ENCODE measurements at regions not wholly inside any gene's neighbourhood (a gene's known extent, or its start where the extent isn't known, plus 50 kb on each side); places are given as distances from the start of the nearest gene placed in this dataset.

GRCh38 chr9:3012245-3012644 is 168.3 kb upstream of the PUM3 start:
- Histone ChIP-seq H3K9me2 (no peaks in the 10 kb centered on the region), H3K27me3 (ENCODE audit: insufficient read depth) (no peaks in the 10 kb centered on the region), H3K4me2 (no peak overlapping the region), H3K27ac (ENCODE audit: low read depth in 2 of 2, low read length in 1 of 2) (no peak overlapping the region), H4K20me1 (ENCODE audit: insufficient read depth) (no peaks in the 10 kb centered on the region), H3F3A (replicated peaks; ENCODE audit: insufficient read depth) (no peaks in the 10 kb centered on the region), H3K4me1 (ENCODE audit: control insufficient read depth in 1 of 2, insufficient read depth in 2 of 2, low read depth in 1 of 2, low read length in 1 of 2) (no peaks in the 10 kb centered on the region), H3K79me2 (ENCODE audit: insufficient read depth) (no peaks in the 10 kb centered on the region), H3K9ac (no peak overlapping the region), H2AFZ (ENCODE audit: low read depth) (no peak overlapping the region), H3K9me3 (no peaks in the 10 kb centered on the region), H3K36me3 (replicated peaks in 1 of 2; ENCODE audit: control insufficient read depth in 1 of 2, insufficient read depth in 2 of 2, low read length in 1 of 2) (no peaks in the 10 kb centered on the region), H3K4me3 (ENCODE audit: low read depth in 2 of 2, low read length in 1 of 2) (no peak overlapping the region)
- TF ChIP-seq RXRA (IDR thresholded peaks at IDR 0.05; ENCODE audit: borderline replicate concordance, low read depth) (no peak), CHD2 (IDR thresholded peaks at IDR 0.05; ENCODE audit: low read length, partially characterized antibody) (no peak), TCF12 (IDR thresholded peaks at IDR 0.05) (no peak), YY1 (IDR thresholded peaks at IDR 0.05; ENCODE audit: low read depth) (no peak), EP300 (IDR thresholded peaks at IDR 0.05; ENCODE audit: borderline replicate concordance in 1 of 2, low read depth in 1 of 2, low read length in 1 of 2) (no peak), MEF2A (IDR thresholded peaks at IDR 0.05; ENCODE audit: borderline replicate concordance, low read depth) (no peak), FOSL2 (IDR thresholded peaks at IDR 0.05; ENCODE audit: borderline replicate concordance, low read depth) (no peak), FOXJ3 (CRISPR knock-in tag; IDR thresholded peaks at IDR 0.05) (no peak)
- no peak for DNase-seq
- 53% methylated on average over 6 of the region's 6 CpGs for WGBS (ENCODE audit: low lambda C conversion rate)
- POLR2A ChIA-PET: no interaction called here
- CTCF ChIA-PET: interaction anchor here (1.0 kb wide), 1 partner anchor 154 kb away, joined by 3 read pairs; no protein-coding TSS in a partner anchor

DNA sequence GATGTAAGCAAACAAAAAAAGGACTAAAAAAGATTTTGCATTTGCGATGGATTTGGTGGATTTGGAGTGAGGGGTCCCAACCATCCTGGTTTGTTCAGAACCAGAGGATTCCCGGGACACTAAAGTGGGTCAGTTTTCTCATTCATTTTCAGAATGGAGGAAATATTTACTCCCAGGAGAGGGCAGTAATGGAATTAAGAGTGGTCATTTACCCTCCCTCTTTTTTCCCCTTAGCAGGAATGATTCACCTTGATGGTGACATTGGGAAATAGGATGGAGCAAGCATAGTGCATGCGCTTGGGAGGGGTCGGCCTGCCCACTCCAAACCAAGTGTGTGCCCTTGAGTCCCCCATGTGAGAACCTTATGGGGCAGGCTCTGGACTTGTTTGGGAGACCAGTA is 164.2 kb upstream of the PUM3 start:
- Histone ChIP-seq H3K4me3 (ENCODE audit: low read depth in 2 of 2, low read length in 1 of 2) (no peak overlapping the region), H3K36me3 (replicated peaks in 1 of 2; ENCODE audit: control insufficient read depth in 1 of 2, insufficient read depth in 2 of 2, low read length in 1 of 2) (no peaks in the 10 kb centered on the region), H3K79me2 (ENCODE audit: insufficient read depth) (no peaks in the 10 kb centered on the region), H3K4me1 (ENCODE audit: control insufficient read depth in 1 of 2, insufficient read depth in 2 of 2, low read depth in 1 of 2, low read length in 1 of 2) (no peaks in the 10 kb centered on the region), H3K9ac (no peak overlapping the region), H3K27ac (ENCODE audit: low read depth in 2 of 2, low read length in 1 of 2) (no peak overlapping the region), H2AFZ (ENCODE audit: low read depth) (no peak overlapping the region), H3F3A (replicated peaks; ENCODE audit: insufficient read depth) (no peaks in the 10 kb centered on the region), H3K9me2 (no peaks in the 10 kb centered on the region), H3K4me2 (no peak overlapping the region), H3K9me3 (no peaks in the 10 kb centered on the region), H3K27me3 (ENCODE audit: insufficient read depth) (no peaks in the 10 kb centered on the region), H4K20me1 (ENCODE audit: insufficient read depth) (no peaks in the 10 kb centered on the region)
- CTCF ChIA-PET: no interaction called here
- TF ChIP-seq TAF1 (IDR thresholded peaks at IDR 0.05; ENCODE audit: borderline replicate concordance, low read depth, low read length) (no peak), ELF1 (IDR thresholded peaks at IDR 0.05) (no peak), YY1 (IDR thresholded peaks at IDR 0.05; ENCODE audit: low read depth) (no peak), CHD2 (IDR thresholded peaks at IDR 0.05; ENCODE audit: low read length, partially characterized antibody) (no peak), POLR2AphosphoS5 (IDR thresholded peaks at IDR 0.05; ENCODE audit: low read depth, low read length) (no peak)
- TF ChIP-seq, protein P1, sequence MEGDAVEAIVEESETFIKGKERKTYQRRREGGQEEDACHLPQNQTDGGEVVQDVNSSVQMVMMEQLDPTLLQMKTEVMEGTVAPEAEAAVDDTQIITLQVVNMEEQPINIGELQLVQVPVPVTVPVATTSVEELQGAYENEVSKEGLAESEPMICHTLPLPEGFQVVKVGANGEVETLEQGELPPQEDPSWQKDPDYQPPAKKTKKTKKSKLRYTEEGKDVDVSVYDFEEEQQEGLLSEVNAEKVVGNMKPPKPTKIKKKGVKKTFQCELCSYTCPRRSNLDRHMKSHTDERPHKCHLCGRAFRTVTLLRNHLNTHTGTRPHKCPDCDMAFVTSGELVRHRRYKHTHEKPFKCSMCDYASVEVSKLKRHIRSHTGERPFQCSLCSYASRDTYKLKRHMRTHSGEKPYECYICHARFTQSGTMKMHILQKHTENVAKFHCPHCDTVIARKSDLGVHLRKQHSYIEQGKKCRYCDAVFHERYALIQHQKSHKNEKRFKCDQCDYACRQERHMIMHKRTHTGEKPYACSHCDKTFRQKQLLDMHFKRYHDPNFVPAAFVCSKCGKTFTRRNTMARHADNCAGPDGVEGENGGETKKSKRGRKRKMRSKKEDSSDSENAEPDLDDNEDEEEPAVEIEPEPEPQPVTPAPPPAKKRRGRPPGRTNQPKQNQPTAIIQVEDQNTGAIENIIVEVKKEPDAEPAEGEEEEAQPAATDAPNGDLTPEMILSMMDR (IDR thresholded peaks at IDR 0.05): peak; percentile 16; the same call in 1 of the 2 replicates
- WGBS (ENCODE audit: low lambda C conversion rate): 49% methylated on average over 4 of the region's 4 CpGs
- POLR2A ChIA-PET: no interaction called here
- no peak for DNase-seq

- ChIA-PET CTCF (no interaction called here), POLR2A (no interaction called here)
- Histone ChIP-seq H3F3A (replicated peaks; ENCODE audit: insufficient read depth) (no peaks in the 10 kb centered on the region), H3K4me2 (no peak overlapping the region), H2AFZ (ENCODE audit: low read depth) (no peak overlapping the region), H3K9me2 (no peaks in the 10 kb centered on the region), H3K9me3 (no peaks in the 10 kb centered on the region), H3K27ac (ENCODE audit: low read depth in 2 of 2, low read length in 1 of 2) (no peak overlapping the region), H3K4me3 (ENCODE audit: low read depth in 2 of 2, low read length in 1 of 2) (no peak overlapping the region), H3K79me2 (ENCODE audit: insufficient read depth) (no peaks in the 10 kb centered on the region), H3K36me3 (replicated peaks in 1 of 2; ENCODE audit: control insufficient read depth in 1 of 2, insufficient read depth in 2 of 2, low read length in 1 of 2) (no peaks in the 10 kb centered on the region), H3K9ac (no peak overlapping the region), H3K27me3 (ENCODE audit: insufficient read depth) (no peaks in the 10 kb centered on the region), H4K20me1 (ENCODE audit: insufficient read depth) (no peaks in the 10 kb centered on the region), H3K4me1 (ENCODE audit: control insufficient read depth in 1 of 2, insufficient read depth in 2 of 2, low read depth in 1 of 2, low read length in 1 of 2) (no peaks in the 10 kb centered on the region)
- 36% methylated on average over 1 of the region's 1 CpG for WGBS (ENCODE audit: low lambda C conversion rate)
- no peak for TF ChIP-seq SMC3 (IDR thresholded peaks at IDR 0.05; ENCODE audit: low read depth, low read length)
- DNase-seq: no peak
Measured at GRCh38 chr9:3007326-3007725, 163.4 kb upstream of the PUM3 start.

Measured in SK-N-SH (cell line).